ENCODE measurements at regions not wholly inside any gene's neighbourhood (a gene's known extent, or its start where the extent isn't known, plus 50 kb on each side); places are given as distances from the start of the nearest gene placed in this dataset.

GRCh38 chr2:161063157-161063945, 96.9 kb upstream of the TANK start:
- Histone ChIP-seq H4K20me1 (ENCODE audit: insufficient read depth) (no peaks in the 10 kb centered on the region), H2AFZ (ENCODE audit: low read depth) (peak overlapping the region; percentile 39; the same call in 1 of the 2 replicates), H3K9me3 (no peaks in the 10 kb centered on the region), H3K36me3 (replicated peaks in 1 of 2; ENCODE audit: control insufficient read depth in 1 of 2, insufficient read depth in 2 of 2, low read length in 1 of 2) (no peaks in the 10 kb centered on the region), H3F3A (replicated peaks; ENCODE audit: insufficient read depth) (no peaks in the 10 kb centered on the region), H3K27ac (ENCODE audit: low read depth in 2 of 2, low read length in 1 of 2) (no peak overlapping the region), H3K4me3 (ENCODE audit: low read depth in 2 of 2, low read length in 1 of 2) (peak overlapping the region in 1 of 2 experiments; percentile 6; a peak in 1 of 4 replicates), H3K79me2 (ENCODE audit: insufficient read depth) (no peaks in the 10 kb centered on the region), H3K4me2 (no peak overlapping the region), H3K27me3 (ENCODE audit: insufficient read depth) (no peaks in the 10 kb centered on the region), H3K9me2 (no peaks in the 10 kb centered on the region), H3K4me1 (ENCODE audit: control insufficient read depth in 1 of 2, insufficient read depth in 2 of 2, low read depth in 1 of 2, low read length in 1 of 2) (peaks cover 0 to 5% of the 10 kb centered on the region in 2 experiments; a peak in 1 of 4 replicates), H3K9ac (no peak overlapping the region)
- CTCF ChIA-PET: interaction anchor here (0.5 to 3.2 kb wide), 69 partner anchors 9 to 1254 kb away, joined by 3 to 48 read pairs (median 4); partner anchors contain the start of gene TANK
- peak; percentile 39 for DNase-seq
- POLR2A ChIA-PET: interaction anchor here (0.6 kb wide), 1 partner anchor 1600 kb away, joined by 3 read pairs; no protein-coding TSS in a partner anchor
- WGBS (ENCODE audit: low lambda C conversion rate): 35% methylated on average over 8 of the region's 8 CpGs
- TF ChIP-seq RAD21 (IDR thresholded peaks at IDR 0.05; ENCODE audit: low read length): peak; percentile 88
- TF ChIP-seq, protein P1, sequence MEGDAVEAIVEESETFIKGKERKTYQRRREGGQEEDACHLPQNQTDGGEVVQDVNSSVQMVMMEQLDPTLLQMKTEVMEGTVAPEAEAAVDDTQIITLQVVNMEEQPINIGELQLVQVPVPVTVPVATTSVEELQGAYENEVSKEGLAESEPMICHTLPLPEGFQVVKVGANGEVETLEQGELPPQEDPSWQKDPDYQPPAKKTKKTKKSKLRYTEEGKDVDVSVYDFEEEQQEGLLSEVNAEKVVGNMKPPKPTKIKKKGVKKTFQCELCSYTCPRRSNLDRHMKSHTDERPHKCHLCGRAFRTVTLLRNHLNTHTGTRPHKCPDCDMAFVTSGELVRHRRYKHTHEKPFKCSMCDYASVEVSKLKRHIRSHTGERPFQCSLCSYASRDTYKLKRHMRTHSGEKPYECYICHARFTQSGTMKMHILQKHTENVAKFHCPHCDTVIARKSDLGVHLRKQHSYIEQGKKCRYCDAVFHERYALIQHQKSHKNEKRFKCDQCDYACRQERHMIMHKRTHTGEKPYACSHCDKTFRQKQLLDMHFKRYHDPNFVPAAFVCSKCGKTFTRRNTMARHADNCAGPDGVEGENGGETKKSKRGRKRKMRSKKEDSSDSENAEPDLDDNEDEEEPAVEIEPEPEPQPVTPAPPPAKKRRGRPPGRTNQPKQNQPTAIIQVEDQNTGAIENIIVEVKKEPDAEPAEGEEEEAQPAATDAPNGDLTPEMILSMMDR (IDR thresholded peaks at IDR 0.05): peak; percentile 92
- TF ChIP-seq EP300 (IDR thresholded peaks at IDR 0.05; ENCODE audit: borderline replicate concordance in 1 of 2, low read depth in 1 of 2, low read length in 1 of 2): no peak
- TF ChIP-seq SMC3 (IDR thresholded peaks at IDR 0.05; ENCODE audit: low read depth, low read length): peak; percentile 66
- TF ChIP-seq GATA2 (CRISPR knock-in tag; IDR thresholded peaks at IDR 0.05): no peak
- TF ChIP-seq RFX5 (IDR thresholded peaks at IDR 0.05; ENCODE audit: low read length): no peak
- no peak for TF ChIP-seq EZH2phosphoT487 (IDR thresholded peaks at IDR 0.05; ENCODE audit: borderline replicate concordance, low read depth)
- TF ChIP-seq SIN3A (IDR thresholded peaks at IDR 0.05; ENCODE audit: borderline replicate concordance, low read depth, low read length): no peak
- TF ChIP-seq RCOR1 (IDR thresholded peaks at IDR 0.05; ENCODE audit: low read length): no peak
- no peak for TF ChIP-seq POLR2AphosphoS5 (IDR thresholded peaks at IDR 0.05; ENCODE audit: low read depth, low read length)
- TF ChIP-seq MXI1 (IDR thresholded peaks at IDR 0.05; ENCODE audit: low read depth, low read length): no peak
- no peak for TF ChIP-seq ELF1 (IDR thresholded peaks at IDR 0.05)

GRCh38 chr2:161063946-161064306, 96.3 kb upstream of the TANK start:
- Histone ChIP-seq H3K36me3 (replicated peaks in 1 of 2; ENCODE audit: control insufficient read depth in 1 of 2, insufficient read depth in 2 of 2, low read length in 1 of 2) (no peaks in the 10 kb centered on the region), H3K27ac (ENCODE audit: low read depth in 2 of 2, low read length in 1 of 2) (no peak overlapping the region), H3K9me3 (no peaks in the 10 kb centered on the region), H3K9me2 (no peaks in the 10 kb centered on the region), H3K4me2 (no peak overlapping the region), H3K79me2 (ENCODE audit: insufficient read depth) (no peaks in the 10 kb centered on the region), H3K9ac (no peak overlapping the region), H3F3A (replicated peaks; ENCODE audit: insufficient read depth) (no peaks in the 10 kb centered on the region), H2AFZ (ENCODE audit: low read depth) (no peak overlapping the region; the same call in 1 of the 2 replicates), H3K4me3 (ENCODE audit: low read depth in 2 of 2, low read length in 1 of 2) (peak overlapping the region in 1 of 2 experiments; percentile 6; a peak in 1 of 4 replicates), H4K20me1 (ENCODE audit: insufficient read depth) (no peaks in the 10 kb centered on the region), H3K27me3 (ENCODE audit: insufficient read depth) (no peaks in the 10 kb centered on the region), H3K4me1 (ENCODE audit: control insufficient read depth in 1 of 2, insufficient read depth in 2 of 2, low read depth in 1 of 2, low read length in 1 of 2) (peaks cover 0 to 5% of the 10 kb centered on the region in 2 experiments; a peak in 1 of 4 replicates)
- no peak for DNase-seq
- ChIA-PET CTCF (interaction anchor here (0.5 to 3.2 kb wide), 63 partner anchors 9 to 1255 kb away, joined by 3 to 48 read pairs (median 4); partner anchors contain the start of gene TANK), POLR2A (interaction anchor here (0.6 kb wide), 1 partner anchor 1600 kb away, joined by 3 read pairs; no protein-coding TSS in a partner anchor)
- 8% methylated on average over 2 of the region's 2 CpGs for WGBS (ENCODE audit: low lambda C conversion rate)
- no peak for TF ChIP-seq ELF1 (IDR thresholded peaks at IDR 0.05)
- no peak for TF ChIP-seq EP300 (IDR thresholded peaks at IDR 0.05; ENCODE audit: borderline replicate concordance in 1 of 2, low read depth in 1 of 2, low read length in 1 of 2)
- TF ChIP-seq FOXM1 (IDR thresholded peaks at IDR 0.05; ENCODE audit: low read depth): no peak
- TF ChIP-seq, protein P2, sequence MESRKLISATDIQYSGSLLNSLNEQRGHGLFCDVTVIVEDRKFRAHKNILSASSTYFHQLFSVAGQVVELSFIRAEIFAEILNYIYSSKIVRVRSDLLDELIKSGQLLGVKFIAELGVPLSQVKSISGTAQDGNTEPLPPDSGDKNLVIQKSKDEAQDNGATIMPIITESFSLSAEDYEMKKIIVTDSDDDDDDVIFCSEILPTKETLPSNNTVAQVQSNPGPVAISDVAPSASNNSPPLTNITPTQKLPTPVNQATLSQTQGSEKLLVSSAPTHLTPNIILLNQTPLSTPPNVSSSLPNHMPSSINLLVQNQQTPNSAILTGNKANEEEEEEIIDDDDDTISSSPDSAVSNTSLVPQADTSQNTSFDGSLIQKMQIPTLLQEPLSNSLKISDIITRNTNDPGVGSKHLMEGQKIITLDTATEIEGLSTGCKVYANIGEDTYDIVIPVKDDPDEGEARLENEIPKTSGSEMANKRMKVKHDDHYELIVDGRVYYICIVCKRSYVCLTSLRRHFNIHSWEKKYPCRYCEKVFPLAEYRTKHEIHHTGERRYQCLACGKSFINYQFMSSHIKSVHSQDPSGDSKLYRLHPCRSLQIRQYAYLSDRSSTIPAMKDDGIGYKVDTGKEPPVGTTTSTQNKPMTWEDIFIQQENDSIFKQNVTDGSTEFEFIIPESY (IDR thresholded peaks at IDR 0.05; ENCODE audit: borderline replicate concordance, low read depth): no peak
- TF ChIP-seq USF1 (IDR thresholded peaks at IDR 0.05; ENCODE audit: borderline replicate concordance, low read depth): no peak
- no peak for TF ChIP-seq PBX3 (IDR thresholded peaks at IDR 0.05)

Data from SK-N-SH (cell line).